NCI-H446 (cell line): ENCODE measurements at regions not wholly inside any gene's neighbourhood (a gene's known extent, or its start where the extent isn't known, plus 50 kb on each side); places are given as distances from the start of the nearest gene placed in this dataset.
"Not testable (repeated sequence)": the region's sequence is repeated elsewhere in the genome, so short reads cannot be mapped to it uniquely, and the experiment has no call there.

ENCODE experiments used
- DNase-seq, 2 experiments: peaks; one replicate each; lab custom pipeline; 2025; lab: John Stamatoyannopoulos, UW

DNA sequence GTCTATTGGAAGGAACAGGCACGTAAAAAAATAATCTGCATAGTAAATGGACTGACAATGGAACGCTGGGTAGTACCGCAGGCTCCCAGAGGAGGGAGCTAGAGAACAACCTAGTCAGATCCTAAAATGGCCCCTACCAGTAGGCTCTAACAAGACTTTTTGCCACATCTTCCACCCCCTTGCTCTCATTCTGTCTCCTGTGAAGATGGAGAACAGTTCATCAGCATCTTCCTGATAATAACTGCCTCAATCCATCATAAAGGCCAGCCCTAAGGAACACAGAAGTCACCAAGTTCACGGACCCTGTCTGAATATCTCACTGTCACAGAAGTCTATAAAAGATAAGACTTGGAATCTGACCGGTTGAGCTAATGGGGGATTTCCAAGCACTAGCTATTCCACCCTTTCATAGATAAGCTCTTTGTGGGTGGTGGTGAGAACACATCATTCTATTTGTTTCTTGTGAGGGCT is 133.4 kb downstream of the SLC1A3 start:
- peak; percentile 82 to 92 for DNase-seq

DNA sequence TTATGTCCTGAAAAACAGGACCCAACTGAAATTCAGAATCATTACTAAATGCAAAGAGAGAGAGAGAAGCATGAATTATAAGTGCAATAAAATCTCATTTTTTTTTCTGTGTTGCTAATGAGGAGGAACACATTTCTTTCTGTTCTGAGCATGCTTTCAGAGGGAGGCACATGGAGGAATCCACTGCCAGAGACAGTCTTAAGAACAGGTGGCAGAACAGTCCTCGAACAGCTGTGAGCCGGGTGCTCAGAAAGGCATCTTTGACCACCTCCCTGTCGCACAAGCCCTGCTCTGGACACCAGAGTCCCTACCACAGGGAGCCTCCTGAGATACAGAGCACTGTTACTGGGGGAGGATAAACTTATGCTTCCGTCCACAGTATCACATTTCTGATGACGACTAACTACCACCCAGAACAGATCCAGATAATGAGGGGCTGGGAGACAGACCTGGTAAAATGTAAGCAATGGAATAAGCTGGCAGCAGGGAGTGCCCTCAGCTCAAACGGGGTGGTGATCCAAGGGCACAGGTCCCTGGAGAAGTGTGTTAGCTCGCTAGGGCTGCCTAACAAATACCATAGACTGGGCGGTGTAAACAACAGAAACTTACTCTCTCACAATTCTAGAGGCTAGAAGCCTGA is 134.0 kb downstream of the SLC1A3 start:
- no peak for DNase-seq

DNA sequence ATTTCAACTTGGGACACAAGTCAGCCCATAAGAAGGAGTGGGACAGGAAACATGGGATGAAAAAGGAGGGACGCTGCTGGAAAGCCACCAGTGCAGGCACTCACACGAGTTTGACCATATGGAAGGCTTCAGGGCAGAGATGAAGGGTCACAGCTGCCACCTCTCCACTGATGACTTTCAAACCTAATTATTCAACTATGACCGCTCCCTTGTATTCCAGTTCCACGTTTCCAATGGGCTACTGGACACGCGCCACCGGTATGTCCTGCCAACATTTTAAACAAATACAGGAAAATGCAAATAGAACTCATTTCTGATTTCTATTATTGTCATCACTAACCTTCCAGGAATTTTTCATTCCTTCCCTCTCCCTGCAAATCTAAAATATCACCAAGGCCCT is 134.7 kb downstream of the SLC1A3 start:
- DNase-seq: no peak

DNA sequence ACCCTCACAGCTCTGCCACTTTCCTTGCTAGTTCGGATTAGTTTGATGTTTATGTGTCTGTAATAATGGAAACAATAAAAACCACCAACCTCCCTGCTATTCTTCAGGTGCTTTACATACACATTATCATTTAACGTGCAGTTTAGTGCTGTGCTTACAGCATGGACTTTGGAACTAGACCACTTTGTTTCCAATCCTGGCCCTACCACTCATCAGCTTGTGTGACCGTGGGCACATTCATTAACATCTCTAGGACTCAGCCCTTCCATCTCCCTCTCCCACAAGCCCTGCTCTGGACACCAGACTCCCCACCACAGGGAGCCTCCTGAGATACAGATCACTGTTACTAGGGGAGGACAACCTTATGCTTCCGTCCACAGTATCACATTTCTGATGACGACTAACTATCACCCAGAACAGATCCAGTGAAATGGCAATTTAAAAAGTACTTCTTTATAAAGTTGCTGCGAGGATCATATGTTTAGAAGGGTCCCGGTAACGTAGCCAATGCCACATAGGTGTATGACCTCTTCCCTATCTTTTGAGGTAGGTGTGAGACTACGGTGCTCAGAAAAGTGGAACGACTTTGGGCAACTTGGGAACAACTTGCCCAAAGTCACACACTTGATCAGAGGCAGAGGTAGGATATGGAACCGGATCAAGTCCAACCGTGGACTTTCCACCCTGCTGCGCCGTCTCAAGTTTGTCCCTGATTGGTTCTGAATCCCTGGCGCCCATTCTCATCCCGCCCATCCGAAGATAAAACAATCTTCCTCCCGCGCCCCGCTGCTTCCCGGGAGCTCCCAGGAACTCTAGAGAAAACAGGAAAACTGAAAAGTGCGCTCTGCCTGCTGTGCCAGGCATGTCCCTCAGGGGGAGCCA is 132.4 kb upstream of the NIPBL start:
- DNase-seq: peak; percentile 41 to 84

DNA sequence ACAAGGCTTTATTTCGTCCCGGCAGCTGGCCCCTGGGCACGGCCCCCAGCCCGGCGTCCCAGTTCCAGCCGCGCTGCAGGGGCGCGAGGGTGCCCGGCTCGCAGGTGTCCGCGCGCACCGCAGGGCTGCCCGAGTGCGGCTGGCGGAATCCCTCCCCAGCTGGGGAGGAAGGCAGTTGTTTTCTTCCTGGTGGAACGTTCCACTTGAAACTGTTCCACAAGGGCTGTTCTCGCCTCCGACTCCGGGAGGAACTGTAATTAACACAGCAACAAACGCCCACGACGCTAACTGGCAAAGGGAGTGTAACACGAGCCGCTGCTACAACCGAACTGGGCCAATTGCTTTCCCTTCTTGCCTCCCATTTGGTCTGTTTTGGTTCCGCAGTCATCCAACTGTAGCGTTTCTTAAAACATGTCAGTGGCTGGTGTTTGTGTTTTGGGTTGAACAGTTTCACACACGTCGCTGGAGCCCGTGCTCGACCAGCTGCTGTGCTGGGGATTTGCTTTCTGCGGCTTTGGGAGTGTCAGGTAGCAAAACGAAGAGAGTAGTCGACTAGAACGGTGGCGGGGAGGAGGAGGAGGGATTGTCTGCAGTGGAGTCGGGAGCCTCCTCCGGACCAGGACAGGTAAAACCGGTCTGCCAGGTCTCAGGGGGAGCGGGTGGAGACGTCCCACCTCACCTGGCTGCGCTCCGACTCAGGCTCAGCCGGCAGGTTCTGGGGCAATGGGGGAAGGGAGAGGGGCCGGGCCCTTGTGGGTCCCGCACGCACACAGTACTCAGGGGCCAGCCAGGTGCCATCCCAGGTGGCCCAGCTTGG is 131.6 kb upstream of the NIPBL start:
- peak in 1 of 2 experiments; percentile 69 for DNase-seq

DNA sequence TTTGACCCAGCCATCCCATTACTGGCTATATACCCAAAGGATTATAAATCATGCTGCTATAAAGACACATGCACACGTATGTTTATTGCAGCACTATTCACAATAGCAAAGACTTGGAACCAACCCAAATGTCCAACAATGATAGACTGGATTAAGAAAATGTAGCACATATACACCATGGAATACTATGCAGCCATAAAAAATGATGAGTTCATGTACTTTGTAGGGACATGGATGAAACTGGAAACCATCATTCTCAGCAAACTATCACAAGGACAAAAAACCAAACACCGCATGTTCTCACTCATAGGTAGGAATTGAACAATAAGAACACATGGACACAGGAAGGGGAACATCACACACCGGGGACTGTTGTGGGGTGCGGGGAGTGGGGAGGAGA is 128.8 kb upstream of the NIPBL start:
- DNase-seq: not testable (repeated sequence)

DNA sequence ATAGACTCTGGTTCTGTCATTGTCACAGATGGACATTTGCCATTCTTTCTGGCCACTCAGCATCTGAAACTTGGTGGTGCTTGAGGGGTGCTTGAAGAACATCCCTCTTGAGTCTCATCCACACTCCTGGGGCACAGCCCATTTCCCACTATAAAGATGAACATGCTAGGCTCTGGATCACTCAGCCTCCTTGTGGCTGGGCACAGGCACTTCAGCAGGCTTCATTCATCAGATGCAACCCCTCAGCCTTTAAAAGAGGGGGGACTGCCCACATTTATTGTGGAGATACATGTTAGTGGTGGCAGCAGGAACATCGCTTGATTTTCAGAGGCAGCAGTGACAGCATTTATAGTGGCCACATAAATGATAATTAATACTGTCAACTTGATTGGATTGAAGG is 124.7 kb upstream of the NIPBL start:
- DNase-seq: no peak

DNA sequence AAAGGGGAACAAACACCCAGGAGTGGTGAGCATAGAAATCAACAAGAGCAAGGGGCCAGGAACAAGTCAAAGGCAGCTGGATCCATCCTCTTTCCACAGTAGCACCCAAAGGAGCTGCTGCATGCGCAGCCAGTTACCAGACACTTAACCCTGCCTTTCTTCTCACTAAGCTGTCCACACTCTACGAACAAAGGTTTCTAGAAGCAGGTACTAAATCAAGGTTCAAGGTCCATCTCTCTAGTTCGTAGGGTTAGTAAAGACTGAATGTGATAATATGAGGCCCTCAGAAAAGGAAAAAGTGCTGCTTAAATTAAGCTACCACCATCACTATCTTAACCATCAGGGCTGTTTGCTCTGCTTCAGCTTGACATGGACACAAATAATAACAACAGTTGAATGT is 121.2 kb upstream of the NIPBL start:
- DNase-seq: no peak

DNA sequence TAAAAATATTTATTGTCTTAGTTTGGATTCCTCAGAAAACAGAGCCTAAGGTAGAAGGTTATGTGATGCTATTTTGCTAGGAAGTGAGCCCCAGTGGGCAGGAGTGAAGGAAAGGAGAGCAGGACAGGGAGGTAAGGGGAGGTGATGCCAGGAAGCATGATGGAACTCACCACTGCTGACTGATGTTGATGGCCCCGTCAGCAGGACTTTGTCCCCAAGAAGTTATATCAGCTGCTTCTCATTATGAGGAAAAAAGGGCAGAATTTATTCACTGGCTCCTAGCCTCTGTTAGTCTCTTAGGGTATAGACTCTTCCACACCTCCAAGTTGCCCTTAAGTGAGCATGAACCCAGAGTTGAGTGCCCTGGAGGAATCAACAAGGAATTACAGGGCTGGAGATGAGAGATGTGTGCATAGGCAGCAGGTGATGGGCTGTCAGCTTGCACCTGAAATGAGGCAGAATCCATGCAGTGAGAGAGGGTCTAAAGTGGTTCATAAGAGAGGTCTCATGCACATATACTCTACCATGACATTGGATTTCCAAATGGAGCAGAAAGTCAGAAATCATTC is 120.6 kb upstream of the NIPBL start:
- DNase-seq: no peak

DNA sequence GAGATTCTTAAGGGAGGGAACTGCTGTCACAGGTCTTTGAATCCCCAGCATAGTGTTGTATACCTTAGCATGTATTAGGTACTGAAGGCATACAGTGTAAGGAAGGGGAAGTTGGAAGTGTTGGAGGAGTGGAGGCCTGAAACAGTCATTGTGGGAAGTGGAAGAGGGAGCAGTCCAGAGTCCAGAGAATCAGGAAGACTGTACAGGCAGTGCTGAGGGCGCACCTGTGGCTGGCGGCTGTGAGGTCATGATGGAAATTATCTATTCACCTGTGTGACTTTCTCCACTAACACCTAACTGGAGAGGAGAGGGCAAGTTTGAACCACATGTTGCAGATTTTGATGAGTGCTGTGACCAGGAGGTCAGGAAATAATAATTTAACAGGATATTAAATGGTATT is 119.7 kb upstream of the NIPBL start:
- DNase-seq: no peak

DNA sequence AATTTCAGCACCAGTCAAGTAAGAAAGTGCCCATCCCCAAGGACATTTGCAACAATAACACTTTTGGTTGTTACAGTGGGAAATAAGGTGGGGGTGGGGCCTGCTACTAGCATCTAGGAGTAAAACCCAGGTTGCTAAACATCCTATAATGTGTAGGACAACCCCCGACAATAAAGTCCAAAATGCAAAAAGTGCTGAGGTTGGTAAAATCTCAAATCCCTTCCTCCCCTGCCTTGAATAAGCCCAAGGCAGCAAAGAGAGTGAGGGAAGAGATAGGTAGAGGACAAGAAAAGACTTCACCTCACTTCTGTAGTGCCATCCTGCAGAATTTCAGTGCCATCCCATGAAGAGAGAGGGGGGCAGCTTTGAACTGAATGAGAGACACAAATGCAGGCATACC is 117.5 kb upstream of the NIPBL start:
- DNase-seq: no peak

DNA sequence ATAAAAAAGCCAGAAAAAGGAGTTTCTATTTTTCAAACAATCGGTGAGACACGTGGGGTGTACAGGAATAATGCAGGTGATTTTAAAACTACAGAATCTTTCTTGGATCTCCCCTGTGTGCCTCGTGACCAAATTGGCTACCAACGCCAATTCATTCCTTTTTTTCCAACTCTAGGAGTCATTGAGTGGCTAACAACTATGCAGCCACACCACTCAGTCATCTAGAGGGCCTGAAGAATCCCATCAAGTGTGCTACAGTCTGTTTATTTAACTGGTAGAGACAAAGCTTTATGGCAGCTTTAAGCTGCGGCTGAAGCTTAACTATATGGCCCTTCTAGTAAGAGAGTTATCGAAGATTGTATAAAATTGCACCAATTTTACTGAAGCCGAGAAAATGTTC is 113.1 kb upstream of the NIPBL start:
- DNase-seq: no peak

DNA sequence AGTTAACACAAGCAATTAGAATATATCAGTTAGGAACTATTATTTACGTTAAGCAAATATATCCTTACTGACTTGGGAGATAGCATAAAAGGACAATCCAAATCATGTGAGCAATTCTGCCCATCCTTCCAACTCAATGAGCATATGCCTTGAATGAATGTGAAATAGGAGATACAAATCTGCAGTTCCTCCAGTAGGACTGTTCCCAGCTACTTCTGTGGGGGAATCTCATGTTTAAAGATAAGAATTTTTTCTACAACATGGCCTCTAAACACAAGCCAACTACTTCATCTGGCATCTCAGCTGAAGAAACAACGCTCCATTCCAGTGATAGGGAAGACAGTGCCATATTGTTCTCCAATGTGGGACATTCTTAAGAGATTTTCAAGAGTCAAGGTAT is 110.7 kb upstream of the NIPBL start:
- no peak for DNase-seq

DNA sequence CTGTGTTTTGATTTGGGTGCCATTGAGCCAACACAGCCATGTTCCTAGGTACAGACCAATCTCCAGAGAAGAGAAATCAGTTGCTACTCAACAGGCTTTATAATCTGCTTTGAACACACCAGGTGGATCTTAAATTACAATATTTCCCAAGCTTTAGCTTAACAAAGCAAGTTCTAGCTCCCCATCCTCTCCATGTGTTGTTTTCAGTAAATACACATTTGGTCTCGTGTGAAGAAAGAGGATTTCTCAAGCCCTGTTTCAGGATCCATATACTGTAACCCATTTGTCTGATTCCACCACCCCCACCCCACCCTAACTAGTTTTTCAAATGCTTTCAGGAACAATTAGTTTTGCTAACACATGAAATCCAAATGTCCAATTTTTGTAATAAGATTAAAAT is 109.6 kb upstream of the NIPBL start:
- no peak for DNase-seq

DNA sequence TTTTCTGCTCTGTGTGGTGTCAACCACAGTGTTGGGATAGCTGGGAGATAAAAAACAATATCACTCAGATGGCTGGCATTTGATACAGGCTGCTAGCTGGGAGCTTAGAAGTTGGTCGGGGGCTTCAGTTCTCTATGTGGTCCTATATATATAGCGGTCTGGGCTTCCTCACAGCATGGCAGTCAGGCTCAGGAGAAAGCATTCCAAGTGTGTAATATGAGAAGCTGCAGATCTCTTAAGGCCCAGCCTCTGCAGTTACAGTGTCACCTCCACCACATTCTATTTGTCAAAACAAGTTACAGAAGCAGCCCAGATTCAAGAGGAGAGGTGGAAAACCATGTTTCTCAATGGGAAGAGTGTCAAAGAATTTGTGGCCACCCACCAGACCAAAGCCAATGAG is 108.1 kb upstream of the NIPBL start:
- no peak for DNase-seq

DNA sequence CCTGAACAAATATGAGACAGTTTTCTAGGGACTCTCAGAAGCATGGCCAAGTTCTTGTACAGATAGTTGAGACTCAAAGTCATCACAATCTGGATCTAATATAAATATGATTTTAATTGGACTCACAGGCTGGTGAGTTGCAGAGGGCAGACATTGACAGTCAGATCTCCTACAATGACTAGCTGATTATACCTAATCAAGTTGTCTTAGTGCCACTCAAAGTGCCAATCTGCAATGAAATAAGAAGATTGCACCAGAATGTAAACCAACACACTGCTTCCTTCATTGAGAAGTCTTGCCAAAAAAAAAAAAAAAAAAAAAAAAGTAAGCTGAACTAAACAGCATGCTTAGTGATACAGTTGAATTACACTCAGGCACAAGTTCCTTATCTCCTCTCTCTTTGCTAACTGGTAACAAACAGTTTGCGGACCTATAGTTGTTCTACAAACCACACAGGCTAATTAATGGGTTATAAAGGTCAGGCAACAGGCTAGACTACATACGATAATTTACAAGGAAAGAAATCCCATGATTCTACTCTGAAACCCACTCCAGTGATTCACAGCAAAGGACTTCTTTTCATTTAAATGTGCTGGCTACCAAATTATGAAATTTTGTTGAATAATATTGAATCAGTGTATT is 107.3 kb upstream of the NIPBL start:
- no peak for DNase-seq

DNA sequence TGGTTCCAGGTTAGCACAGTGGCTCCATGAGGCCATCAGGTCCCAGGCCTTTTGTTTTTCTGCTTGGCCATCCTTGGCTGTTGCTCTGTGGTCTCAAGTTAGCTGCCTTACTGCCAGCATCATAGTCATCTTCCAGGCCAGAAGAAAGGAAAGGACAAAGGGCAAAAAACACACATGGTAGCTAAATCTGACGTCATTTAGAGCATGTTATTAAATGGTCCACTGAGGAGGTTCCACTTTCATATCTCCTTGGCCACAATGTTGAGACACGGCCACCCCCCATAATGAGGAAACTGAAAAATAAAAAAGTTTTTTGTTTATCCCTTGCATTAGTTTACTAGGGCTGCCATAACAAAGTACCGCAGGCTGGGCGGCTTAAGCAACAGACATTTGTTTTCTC is 106.4 kb upstream of the NIPBL start:
- no peak for DNase-seq

DNA sequence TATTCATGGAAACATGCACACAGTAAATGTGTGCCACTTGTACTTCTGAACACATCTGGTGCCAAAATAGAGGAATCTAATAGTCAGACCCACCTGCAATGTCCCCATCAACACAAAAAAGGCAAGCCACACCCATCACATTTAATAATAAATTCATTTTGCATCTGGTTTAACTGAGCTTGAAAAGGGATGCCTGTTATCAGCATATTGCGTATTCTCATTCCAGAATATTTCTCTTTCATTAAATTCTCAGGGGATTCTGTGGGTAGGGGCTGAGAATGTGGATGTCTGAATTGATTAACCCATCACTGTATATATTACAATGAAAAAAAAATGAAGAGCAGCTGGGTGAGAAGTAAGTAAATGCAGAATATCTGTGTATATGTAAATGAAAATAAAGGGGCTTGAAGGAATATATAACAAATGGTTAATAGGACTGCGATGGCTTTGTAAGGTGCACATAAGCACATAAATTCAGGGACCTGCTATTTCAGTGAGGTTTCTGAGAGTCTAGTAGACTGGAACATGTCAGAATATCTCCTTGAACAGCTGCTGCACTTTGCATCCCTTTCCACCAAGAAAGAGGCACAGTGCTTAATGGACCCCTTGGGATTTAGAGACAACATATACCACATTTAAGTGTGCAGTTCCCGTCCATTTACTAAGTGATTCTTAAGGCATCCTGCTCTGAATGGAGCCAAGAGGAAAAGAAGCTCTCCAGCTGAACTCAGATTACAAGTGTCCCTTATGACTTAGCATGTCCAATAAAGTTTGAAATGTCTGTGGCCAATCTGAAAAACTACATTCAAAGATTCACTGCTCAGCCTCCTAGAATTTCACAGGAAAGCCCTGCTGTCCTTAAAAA is 104.1 kb upstream of the NIPBL start:
- no peak for DNase-seq

DNA sequence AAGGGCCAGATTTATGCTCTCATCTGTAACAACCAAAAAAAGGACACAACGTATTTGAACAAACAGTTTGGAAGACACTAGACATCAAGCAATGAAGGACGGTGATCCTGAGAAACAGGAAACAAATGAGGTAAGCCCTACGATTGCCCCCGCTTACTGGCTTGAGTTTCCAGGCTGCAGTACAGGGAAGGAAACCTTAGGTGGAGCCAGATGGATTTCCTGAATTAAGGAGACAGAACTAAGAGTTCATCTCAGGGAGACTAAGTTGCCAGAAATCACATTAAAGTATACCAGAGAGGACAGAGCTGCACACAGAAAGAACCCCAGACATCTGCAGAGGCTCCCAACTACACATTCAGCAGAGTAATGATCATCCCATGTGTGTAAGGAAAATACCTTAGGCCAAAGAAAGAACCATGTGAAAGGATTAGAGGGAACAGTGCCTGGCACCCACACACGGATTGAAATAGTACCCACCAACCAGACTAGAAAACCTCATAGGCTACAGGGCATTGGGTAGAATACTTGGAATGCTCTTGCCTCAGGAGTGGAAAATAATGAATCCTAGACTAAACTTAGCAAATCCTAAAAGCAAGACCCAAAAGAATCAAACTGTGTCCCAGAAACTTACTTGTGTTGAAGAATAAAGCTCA is 99.3 kb upstream of the NIPBL start:
- peak; percentile 31 to 67 for DNase-seq

DNA sequence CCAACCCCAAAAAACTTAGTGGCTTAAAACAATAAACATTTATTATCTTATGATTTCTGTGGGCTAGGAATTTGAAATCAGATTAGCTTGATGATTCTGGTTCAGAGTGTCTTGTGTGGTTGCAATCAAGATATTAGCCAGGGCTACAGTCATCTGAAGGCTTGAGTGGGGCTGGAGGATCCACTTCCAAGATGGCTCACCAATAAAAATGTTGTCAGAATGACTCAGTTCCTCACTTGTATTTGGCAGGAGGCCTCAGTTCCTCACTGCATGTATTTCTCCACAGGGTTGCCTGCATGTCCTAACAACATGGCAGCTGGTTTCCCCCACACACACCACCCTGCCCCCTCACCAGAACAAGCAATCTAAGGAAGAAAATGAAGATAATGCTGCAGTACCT is 98.2 kb upstream of the NIPBL start:
- DNase-seq: no peak
